Sciatic nerve (tissue), 2 donors: ENCODE measurements at regions not wholly inside any gene's neighbourhood (a gene's known extent, or its start where the extent isn't known, plus 50 kb on each side); places are given as distances from the start of the nearest gene placed in this dataset. TPM values are rescaled to one million over a fixed set of nuclear protein-coding genes. Genes with fewer than 3 reads are reported as not detected.
"Not testable (repeated sequence)": the region's sequence is repeated elsewhere in the genome, so short reads cannot be mapped to it uniquely, and the experiment has no call there.

ENCODE experiments used
- ATAC-seq: fragments of 200-7000 bp; cut with Tn5 transposase; one replicate; pipeline ENCODE4 v1.9.1; 2020; ENCODE audit warnings: mild to moderate bottlenecking, moderate library complexity
- DNase-seq: peaks from one replicate; pipeline ENCODE4 v3.0.0-alpha.2; 2020; ENCODE audit warnings: low spot score
- intact Hi-C: fragments of 100-400 bp; cut with DNase I; formaldehyde crosslinking; loops from one replicate; pipeline ENCODE4 v1.14.2; 2022
- microRNA-seq: library from miRNA; unstranded; fragments of <30 nt; microRNA quantifications from one replicate; pipeline ENCODE4 v1.2.0, GENCODE V29; 2020
- donor health status: DM: no; HTN: no; CAD: no.
- donor health status: DM: no; HTN: no; CAD: no.

DNA sequence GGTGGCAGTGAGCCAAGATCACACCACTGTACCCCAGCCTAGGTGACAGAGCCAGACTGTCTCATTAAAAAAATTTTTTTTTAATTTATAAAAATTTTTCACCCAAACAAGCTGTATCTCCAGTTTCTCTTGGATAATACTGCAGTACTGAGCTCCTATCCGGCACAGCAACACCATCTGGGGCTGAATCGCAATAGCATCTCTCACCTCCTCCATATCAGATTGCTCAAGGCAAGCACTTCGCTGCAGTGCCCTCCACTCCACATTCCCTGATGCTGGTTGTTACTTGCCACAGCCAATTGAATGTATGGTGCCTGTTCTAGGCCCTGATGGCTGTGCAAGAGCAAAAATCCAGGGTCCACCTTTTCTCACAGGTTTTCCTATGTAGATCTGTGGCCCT is 69.3 kb upstream of the FAM241A start:
- no peak for ATAC-seq
- intact Hi-C loops = no loop called here
- DNase-seq = no peak

DNA sequence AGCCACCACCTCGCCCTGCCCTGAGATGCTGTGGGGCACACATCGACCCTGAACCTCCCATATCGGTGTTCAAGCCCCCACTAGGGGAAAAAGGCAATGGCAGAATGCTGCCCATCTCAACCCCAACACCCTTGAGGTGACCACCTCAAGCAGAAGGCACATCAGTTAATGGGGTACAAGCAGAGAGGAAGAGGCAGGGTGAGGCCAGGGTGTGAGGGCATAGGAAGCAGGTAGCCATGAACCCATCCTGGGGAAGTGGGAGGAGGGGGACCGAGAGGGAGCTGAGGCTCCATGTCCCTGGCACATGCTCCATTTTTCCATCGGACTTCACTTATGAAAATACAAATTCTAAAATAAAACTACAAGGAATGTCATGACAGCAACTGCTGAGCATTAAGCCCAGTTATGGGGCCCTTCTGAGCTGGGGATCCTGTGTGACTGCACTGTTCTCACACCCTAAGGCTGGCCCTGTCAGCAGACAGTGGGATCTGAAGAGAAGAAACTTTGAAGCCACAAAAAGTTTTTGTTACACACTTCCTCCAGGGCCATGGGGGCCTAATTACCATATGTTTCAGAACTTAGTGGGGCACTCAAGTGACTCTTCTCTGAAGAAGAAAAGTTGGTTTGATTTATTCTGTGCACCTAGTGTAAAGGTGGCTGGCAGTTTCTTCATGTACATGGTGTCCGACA is 68.2 kb upstream of the FAM241A start:
- no peak for ATAC-seq
- DNase-seq = no peak
- intact Hi-C loops = no loop called here

DNA sequence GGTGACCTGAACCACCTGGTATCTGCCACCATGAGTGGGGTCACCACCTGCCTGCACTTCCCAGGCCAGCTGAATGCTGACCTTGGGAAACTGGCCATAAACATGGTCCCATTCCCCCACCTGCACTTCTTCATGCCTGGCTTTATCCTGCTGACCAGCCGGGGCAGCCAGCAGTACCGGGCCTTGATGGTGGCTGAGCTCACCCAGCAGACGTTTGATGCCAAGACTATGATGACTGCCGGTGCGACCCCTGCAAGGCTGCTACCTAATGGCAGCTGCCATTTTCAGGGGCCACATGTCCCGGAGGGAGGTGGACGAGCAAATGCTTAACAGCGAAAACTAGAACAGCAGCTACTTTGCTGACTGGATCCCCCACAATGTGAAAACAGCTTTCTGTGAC is 67.5 kb upstream of the FAM241A start:
- intact Hi-C loops = no loop called here
- DNase-seq (no peak), ATAC-seq (no peak)

DNA sequence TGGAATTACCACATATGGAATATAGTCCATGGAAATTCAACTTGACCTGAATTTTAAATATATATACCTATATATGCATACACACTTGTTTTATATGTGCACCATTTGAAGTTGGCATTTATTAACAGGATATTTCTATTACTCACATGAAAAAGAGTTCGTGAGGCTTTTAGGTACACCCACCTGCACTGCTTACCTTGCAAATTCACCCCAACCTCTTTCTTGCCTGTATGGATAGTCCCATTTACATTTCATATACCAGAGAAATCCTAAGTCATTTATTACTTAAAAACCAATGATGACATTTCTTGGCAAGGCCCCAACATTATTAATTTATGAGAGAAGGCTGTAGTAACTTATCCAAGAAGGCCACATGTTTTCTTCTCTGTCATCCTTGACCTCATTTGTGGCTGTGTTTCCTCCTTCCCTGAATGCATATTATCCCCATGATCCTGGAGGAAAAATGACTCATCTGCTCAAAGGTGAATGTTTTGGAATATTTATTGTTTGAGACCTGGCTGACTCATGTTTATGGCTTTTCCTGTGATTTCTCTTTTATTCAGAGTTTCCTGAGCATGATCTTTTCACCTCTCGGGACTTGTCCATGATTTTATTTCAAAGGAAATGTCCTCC is 62.2 kb upstream of the FAM241A start:
- ATAC-seq (no peak), DNase-seq (no peak)
- intact Hi-C loops = no loop called here

DNA sequence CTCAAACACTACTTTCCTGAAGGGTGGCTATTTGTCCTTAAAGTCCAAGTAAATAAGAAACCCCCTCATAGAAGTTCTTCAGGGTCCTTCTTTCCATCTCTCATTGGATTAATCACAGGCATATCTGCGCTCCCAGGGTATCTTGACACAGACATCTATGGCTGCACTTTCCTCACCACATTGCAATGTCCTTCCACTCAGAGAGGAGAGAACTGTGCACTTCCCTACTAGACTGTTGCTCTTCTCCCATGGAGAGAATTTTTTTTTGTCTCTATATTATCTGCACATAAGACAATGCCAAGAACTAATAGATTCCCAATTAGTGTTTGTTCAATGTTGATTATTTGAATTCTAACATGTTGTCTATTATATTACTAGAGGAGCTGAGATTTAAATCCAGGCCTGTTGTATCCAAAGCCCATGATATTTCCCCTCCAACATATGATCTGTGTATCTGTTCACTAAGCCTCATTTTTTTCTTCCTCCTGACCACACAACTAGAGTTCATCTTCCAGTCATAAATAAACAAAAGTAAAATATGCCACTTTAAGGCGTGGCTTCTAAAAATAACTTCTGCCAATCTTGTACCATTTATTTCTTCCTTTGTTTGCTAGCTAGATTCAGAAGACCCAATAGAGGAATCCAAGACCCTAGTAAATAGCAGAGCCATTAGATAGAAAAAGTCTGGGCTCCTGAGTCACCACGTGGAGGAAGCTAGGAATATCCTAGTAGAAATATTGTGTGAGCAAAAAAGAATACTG is 61.5 kb upstream of the FAM241A start:
- intact Hi-C loops = no loop called here
- no peak for DNase-seq
- no peak for ATAC-seq

DNA sequence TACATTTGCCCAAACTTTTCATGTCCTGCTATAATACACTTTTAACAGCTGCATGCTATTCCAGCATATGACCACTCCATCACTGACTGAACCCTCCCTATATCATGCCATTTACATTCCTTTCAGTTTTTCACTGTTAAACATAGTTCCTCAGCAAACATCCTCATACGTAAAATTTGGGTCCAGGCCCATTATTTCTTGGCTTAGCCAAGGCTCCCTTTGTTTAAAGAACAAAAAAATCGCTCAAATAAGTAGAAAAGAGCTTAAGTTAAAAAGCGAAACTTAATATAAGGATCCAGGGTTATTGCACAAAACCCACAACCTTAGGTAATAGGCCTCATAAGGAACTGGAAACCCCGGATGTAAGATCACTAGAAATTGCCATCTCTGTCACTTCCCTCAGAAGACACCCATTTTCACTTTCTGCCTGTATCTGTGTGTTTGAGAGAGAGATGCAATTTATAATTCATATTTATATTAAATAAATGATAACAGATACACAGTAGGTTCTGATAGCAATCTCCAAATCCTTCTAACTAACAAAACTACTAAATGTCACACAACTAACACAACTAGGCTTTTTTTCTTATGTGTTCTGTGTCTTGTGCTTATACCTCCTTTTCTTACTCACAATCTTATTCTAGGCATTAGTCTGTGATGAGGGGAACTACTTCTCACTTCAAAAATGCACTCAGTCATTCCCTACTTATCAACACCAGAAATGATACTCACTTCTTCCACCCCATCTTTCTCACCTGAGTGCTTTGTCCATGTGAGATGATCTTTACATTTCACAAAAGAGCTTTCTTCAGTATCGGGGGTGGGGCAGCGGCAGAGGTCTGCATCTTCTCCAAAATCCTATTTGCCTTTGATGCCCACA is 59.9 kb upstream of the FAM241A start:
- DNase-seq = no peak
- intact Hi-C loops = no loop called here
- no peak for ATAC-seq

DNA sequence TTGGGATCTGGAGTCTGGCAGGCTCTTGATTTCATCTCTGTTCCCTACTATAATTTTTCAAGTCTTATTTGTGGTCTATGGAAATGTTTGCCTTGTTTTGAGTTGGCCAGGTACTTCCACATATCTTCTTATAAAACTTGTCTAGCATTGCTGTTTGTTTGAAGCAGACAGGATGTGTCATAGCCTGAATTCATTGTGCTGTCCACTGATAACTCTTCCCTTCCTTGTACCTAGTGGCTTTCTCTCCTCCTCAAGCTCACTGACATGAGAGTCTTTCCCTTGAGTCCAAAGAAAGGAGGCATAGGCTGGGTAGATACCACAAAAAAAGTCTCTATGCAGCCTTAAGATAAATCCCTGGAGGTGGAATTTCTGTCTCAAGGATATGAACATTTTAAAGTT is 59.2 kb upstream of the FAM241A start:
- no peak for DNase-seq
- no peak for ATAC-seq
- intact Hi-C loops = no loop called here

DNA sequence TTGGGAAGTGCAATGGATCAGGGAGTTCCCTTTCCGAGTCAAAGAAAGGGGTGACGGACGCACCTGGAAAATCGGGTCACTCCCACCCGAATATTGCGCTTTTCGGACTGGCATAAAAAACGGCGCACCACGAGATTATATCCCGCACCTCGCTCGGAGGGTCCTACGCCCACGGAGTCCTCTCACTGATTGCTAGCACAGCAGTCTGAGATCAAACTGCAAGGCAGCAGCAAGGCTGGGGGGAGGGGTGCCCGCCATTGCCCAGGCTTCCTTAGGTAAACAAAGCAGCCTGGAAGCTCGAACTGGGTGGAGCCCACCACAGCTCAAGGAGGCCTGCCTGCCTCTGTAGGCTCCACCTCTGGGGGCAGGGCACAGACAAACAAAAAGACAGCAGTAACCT is 58.6 kb upstream of the FAM241A start:
- intact Hi-C loops, ATAC-seq, DNase-seq: not testable (repeated sequence)

DNA sequence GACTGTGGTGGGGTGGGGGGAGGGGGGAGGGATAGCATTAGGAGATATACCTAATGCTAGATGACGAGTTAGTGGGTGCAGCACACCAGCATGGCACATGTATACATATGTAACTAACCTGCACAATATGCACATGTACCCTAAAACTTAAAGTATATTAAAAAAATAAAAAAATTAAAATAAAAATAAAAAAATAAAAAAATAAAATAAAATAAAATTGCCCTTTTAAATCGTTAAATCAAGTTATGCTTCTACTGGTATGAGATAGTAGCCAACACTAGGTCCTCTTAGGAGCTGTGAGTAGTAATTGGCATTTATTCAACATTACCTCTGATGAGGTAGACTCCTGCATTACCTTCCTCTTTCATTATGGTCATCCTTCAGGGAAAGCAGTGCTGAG is 52.9 kb upstream of the FAM241A start:
- intact Hi-C loops = not testable (repeated sequence)

DNA sequence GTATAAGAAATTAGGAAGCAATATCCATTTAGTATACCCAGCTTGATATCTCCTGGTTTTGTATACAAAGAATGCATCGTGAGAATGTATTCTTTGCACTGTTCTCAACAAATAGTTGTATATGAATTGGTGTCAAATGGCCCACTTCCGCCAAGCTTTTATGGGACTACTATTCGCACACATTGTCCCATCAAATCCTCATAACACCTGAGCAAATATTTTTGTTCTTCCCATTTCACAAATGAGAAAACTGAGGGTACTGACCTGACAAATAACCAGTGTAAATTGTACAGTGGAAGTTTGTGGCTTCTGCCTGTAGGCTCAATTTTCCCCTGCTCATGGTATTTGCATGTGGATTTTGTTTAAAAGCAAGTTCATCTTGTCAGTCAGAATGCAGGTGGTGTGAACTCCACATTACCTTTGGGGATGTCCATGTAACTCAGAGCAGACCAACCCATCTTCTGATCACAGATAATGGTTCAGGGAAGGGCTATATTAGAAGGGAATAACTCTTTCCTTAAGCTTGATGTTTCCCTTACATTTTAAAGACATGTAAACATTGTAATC is 51.5 kb upstream of the FAM241A start:
- intact Hi-C loops = no loop called here
- no peak for ATAC-seq
- DNase-seq = no peak

More for the DNA sequence above, 52.9 kb upstream of the FAM241A start:
- ATAC-seq, DNase-seq: not testable (repeated sequence)

DNA sequence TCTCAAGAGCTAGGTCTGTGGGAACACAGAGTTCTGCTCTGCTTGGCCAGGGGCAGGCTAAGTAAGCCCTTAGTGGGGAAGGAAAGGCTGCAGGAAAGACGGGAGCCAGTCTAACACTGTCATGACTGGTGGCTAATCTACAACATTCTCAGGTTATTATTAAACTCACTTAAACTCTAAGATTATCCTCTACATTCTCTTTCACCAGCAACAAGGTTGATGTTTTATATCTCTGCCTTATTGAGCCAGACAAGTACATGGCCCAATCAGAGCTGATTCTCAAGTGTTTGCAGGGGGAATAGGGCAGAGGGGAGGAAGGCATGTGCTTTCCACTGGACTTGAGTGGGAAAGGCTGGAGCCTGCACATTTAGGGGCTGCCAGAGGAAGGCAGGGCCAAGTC is 50.9 kb upstream of the FAM241A start:
- ATAC-seq (no peak), DNase-seq (no peak)
- intact Hi-C loops = no loop called here

Small RNA genes in the stretch of these regions (microRNA-seq; reads per million reads assigned to microRNA genes)
- not detected for gene MIR297
